Calu3 (cell line): ENCODE measurements at regions not wholly inside any gene's neighbourhood (a gene's known extent, or its start where the extent isn't known, plus 50 kb on each side); places are given as distances from the start of the nearest gene placed in this dataset.
"Not testable (repeated sequence)": the region's sequence is repeated elsewhere in the genome, so short reads cannot be mapped to it uniquely, and the experiment has no call there.

Experiments used
- BruUV-seq: library from RNA; stranded (reverse); fragments of 400-500 nt; replicated peaks from 2 replicates; lab custom pipeline; 2021; lab: Mats Ljungman, UMichigan
- CTCF ChIA-PET: fragments of 300-600 bp; sonication (Branson Sonifier 250); formaldehyde crosslinking; loops from one replicate; lab custom pipeline; 2022; ENCODE audit warnings: antibody characterized with exemption; lab: Charles Lee
- DNase-seq: peaks from one replicate; pipeline ENCODE4 v3.0.0; 2022
- H3K27ac Mint-ChIP-seq: one replicate; pipeline ENCODE4 v1.8.0; 2022; ENCODE audit warnings: mixed read lengths; ENCODE audit not compliant: unreplicated experiment
- H3K27me3 Mint-ChIP-seq: one replicate; pipeline ENCODE4 v1.8.0; 2022; ENCODE audit warnings: mixed read lengths; ENCODE audit not compliant: unreplicated experiment
- H3K36me3 Mint-ChIP-seq: one replicate; pipeline ENCODE4 v1.8.0; 2022; ENCODE audit warnings: mild to moderate bottlenecking, moderate library complexity, mixed read lengths; ENCODE audit not compliant: insufficient read depth, unreplicated experiment
- H3K4me1 Mint-ChIP-seq: one replicate; pipeline ENCODE4 v1.8.0; 2022; ENCODE audit warnings: mild to moderate bottlenecking, low read depth, mixed read lengths; ENCODE audit not compliant: unreplicated experiment
- H3K4me3 Mint-ChIP-seq: one replicate; pipeline ENCODE4 v1.8.0; 2022; ENCODE audit warnings: mild to moderate bottlenecking, low read depth, moderate library complexity, mixed read lengths; ENCODE audit not compliant: unreplicated experiment
- H3K9me3 Mint-ChIP-seq: one replicate; pipeline ENCODE4 v1.8.0; 2022; ENCODE audit warnings: low read depth, mixed read lengths; ENCODE audit not compliant: unreplicated experiment
- CTCF ChIP-seq: fragments of 200-600 bp; IDR thresholded peaks from one replicate; pipeline ENCODE4 v1.8.0; 2022; ENCODE audit warnings: antibody characterized with exemption; ENCODE audit not compliant: unreplicated experiment
- intact Hi-C: fragments of 100-400 bp; cut with micrococcal nuclease; formaldehyde crosslinking; loops from one replicate; pipeline ENCODE4 v1.10.0; 2022; ENCODE audit not compliant: unreplicated experiment

DNA sequence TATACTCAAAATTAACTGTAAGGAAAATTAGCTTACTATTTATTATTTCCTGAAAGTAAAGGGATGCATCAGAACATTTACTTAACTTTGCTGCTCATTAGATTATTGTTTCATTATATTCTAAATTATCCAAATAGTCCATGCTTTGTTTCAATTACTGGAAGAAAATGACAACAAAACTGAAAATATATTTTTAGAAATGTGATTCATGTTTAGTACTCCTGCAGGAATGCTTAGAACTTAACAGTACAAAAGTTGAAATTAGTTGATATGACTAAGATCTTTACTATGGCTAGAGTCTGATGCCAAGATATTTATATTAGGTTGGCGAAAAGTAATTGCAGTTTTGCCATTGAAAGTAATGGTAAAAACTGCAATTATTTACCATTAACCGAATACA lies 660.5 kb upstream of the PABPC4L start:
- Mint-ChIP-seq H3K27ac (no peak overlapping the region), H3K4me1 (no peaks in the 10 kb centered on the region), H3K27me3 (no peaks in the 10 kb centered on the region), H3K36me3 (no peaks in the 10 kb centered on the region), H3K9me3 (no peaks in the 10 kb centered on the region), H3K4me3 (no peak overlapping the region)
- TF ChIP-seq CTCF, result no peak
- intact Hi-C loops, result no loop called here
- no peak for DNase-seq
- CTCF ChIA-PET, result no interaction called here
- BruUV-seq, result no TSS peak

GRCh38 chr4:134848681-134849080 lies 647.1 kb upstream of the PABPC4L start:
- no peaks in the 10 kb centered on the region for H3K27me3 Mint-ChIP-seq
- no peaks in the 10 kb centered on the region for H3K36me3 Mint-ChIP-seq
- no peak for TF ChIP-seq CTCF
- DNase-seq, result no peak
- no peak overlapping the region for H3K4me3 Mint-ChIP-seq
- no peak overlapping the region for H3K27ac Mint-ChIP-seq
- H3K9me3 Mint-ChIP-seq, result no peaks in the 10 kb centered on the region
- intact Hi-C loops, result no loop called here
- CTCF ChIA-PET, result no interaction called here
- no peaks in the 10 kb centered on the region for H3K4me1 Mint-ChIP-seq
- BruUV-seq, result no TSS peak

- H3K9me3 Mint-ChIP-seq, DNase-seq, H3K36me3 Mint-ChIP-seq, BruUV-seq, H3K27ac Mint-ChIP-seq, H3K4me1 Mint-ChIP-seq, CTCF ChIA-PET, H3K4me3 Mint-ChIP-seq, H3K27me3 Mint-ChIP-seq, intact Hi-C loops: not testable (repeated sequence)
These were observed 629.2 kb upstream of the PABPC4L start for GRCh38 chr4:134830741-134831140.

GRCh38 chr4:134812611-134813010 lies 611.0 kb upstream of the PABPC4L start:
- no peak overlapping the region for H3K4me3 Mint-ChIP-seq
- H3K36me3 Mint-ChIP-seq, result no peaks in the 10 kb centered on the region
- intact Hi-C loops, result no loop called here
- H3K27ac Mint-ChIP-seq, result no peak overlapping the region
- no peak for DNase-seq
- no TSS peak for BruUV-seq
- H3K27me3 Mint-ChIP-seq, result no peaks in the 10 kb centered on the region
- H3K4me1 Mint-ChIP-seq, result no peaks in the 10 kb centered on the region
- H3K9me3 Mint-ChIP-seq, result peaks cover 6% of the 10 kb centered on the region
- no peak for TF ChIP-seq CTCF
- CTCF ChIA-PET, result no interaction called here

GRCh38 chr4:134807231-134807745 lies 605.7 kb upstream of the PABPC4L start:
- Mint-ChIP-seq H3K4me1 (no peaks in the 10 kb centered on the region), H3K27me3 (no peaks in the 10 kb centered on the region), H3K27ac (no peak overlapping the region), H3K36me3 (no peaks in the 10 kb centered on the region), H3K9me3 (no peaks in the 10 kb centered on the region), H3K4me3 (no peak overlapping the region)
- BruUV-seq, result no TSS peak
- TF ChIP-seq CTCF, result no peak
- CTCF ChIA-PET, result no interaction called here
- DNase-seq, result no peak
- intact Hi-C loops, result no loop called here
